WTC11 (cell line): ENCODE measurements at regions not wholly inside any gene's neighbourhood (a gene's known extent, or its start where the extent isn't known, plus 50 kb on each side); places are given as distances from the start of the nearest gene placed in this dataset.

Source experiments
- ATAC-seq: fragments of 200-7000 bp; cut with Tn5 transposase; 2 replicates; pipeline ENCODE4 v1.10.0; 2021; ENCODE audit warnings: mild to moderate bottlenecking, moderate library complexity
- CTCF ChIA-PET: fragments of 300-600 bp; sonication (Branson Sonifier 250); formaldehyde crosslinking; loops from one replicate; lab custom pipeline; 2021; ENCODE audit warnings: antibody characterized with exemption; lab: Charles Lee
- POLR2A ChIA-PET: fragments of 350-600 bp; sonication (Branson Sonifier 250); formaldehyde crosslinking; loops from one replicate; lab custom pipeline; 2021; ENCODE audit warnings: antibody characterized with exemption; lab: Charles Lee
- DNase-seq: peaks from one replicate; pipeline ENCODE4 v3.0.0; 2021; ENCODE audit warnings: low spot score
- H3K27ac Mint-ChIP-seq: 2 replicates; pipeline ENCODE4 v1.8.0; 2021; ENCODE audit warnings: mixed read lengths
- H3K27me3 Mint-ChIP-seq: 2 replicates; pipeline ENCODE4 v1.8.0; 2021; ENCODE audit warnings: low read depth, mild to moderate bottlenecking, moderate library complexity, mixed read lengths
- H3K36me3 Mint-ChIP-seq: 2 replicates; pipeline ENCODE4 v1.8.0; 2021; ENCODE audit warnings: mixed read lengths
- H3K4me1 Mint-ChIP-seq: 2 replicates; pipeline ENCODE4 v1.8.0; 2022; ENCODE audit warnings: mixed read lengths
- H3K4me3 Mint-ChIP-seq: 2 replicates; pipeline ENCODE4 v1.8.0; 2021; ENCODE audit warnings: mild to moderate bottlenecking, moderate library complexity, mixed read lengths
- H3K9me3 Mint-ChIP-seq: 2 replicates; pipeline ENCODE4 v1.8.0; 2021; ENCODE audit warnings: mixed read lengths
- ATF1 ChIP-seq: sonication (generic); formaldehyde crosslinking; IDR thresholded peaks from 2 replicates; pipeline ENCODE4 v1.8.1; 2023; ENCODE audit warnings: mild to moderate bottlenecking, moderate library complexity, missing genetic modification reagents
- CREM ChIP-seq: sonication (generic); formaldehyde crosslinking; IDR thresholded peaks from 2 replicates; pipeline ENCODE4 v1.8.1; 2022; ENCODE audit warnings: mild to moderate bottlenecking, missing genetic modification reagents, moderate library complexity
- ELF4 ChIP-seq: sonication (generic); formaldehyde crosslinking; IDR thresholded peaks from 2 replicates; pipeline ENCODE4 v1.8.1; 2022; ENCODE audit warnings: low read depth, mild to moderate bottlenecking, moderate library complexity, missing genetic modification reagents
- ESRRA ChIP-seq: sonication (generic); formaldehyde crosslinking; IDR thresholded peaks from 2 replicates; pipeline ENCODE4 v1.8.1; 2022; ENCODE audit warnings: mild to moderate bottlenecking, missing genetic modification reagents, borderline replicate concordance
- ETV6 ChIP-seq: sonication (generic); formaldehyde crosslinking; IDR thresholded peaks from 2 replicates; pipeline ENCODE4 v1.8.1; 2022; ENCODE audit warnings: mild to moderate bottlenecking, missing genetic modification reagents
- GABPB1 ChIP-seq: sonication (generic); formaldehyde crosslinking; IDR thresholded peaks from 2 replicates; pipeline ENCODE4 v1.8.1; 2023; ENCODE audit warnings: mild to moderate bottlenecking, missing genetic modification reagents
- KAT7 ChIP-seq: sonication (generic); formaldehyde crosslinking; IDR thresholded peaks from 2 replicates; pipeline ENCODE4 v1.8.1; 2023; ENCODE audit warnings: missing genetic modification reagents, mild to moderate bottlenecking, borderline replicate concordance
- NR2C2 ChIP-seq: sonication (generic); formaldehyde crosslinking; IDR thresholded peaks from 2 replicates; pipeline ENCODE4 v1.8.0; 2022; ENCODE audit warnings: mild to moderate bottlenecking, missing genetic modification reagents
- OVOL2 ChIP-seq: fragments of 250-450 bp; sonication (Bioruptor Pico); IDR thresholded peaks from 2 replicates; pipeline ENCODE4 v1.9.0; 2021; ENCODE audit warnings: mild to moderate bottlenecking, borderline replicate concordance
- ZNF219 ChIP-seq: sonication (generic); formaldehyde crosslinking; IDR thresholded peaks from 2 replicates; pipeline ENCODE4 v1.8.0; 2023; ENCODE audit warnings: missing genetic modification reagents, mild to moderate bottlenecking, borderline replicate concordance
- TF ChIP-seq, protein P1 (sequence below): sonication (generic); formaldehyde crosslinking; IDR thresholded peaks from 2 replicates; pipeline ENCODE4 v1.8.0; 2022; ENCODE audit warnings: mild to moderate bottlenecking, missing genetic modification reagents
- TF ChIP-seq, protein P2 (sequence below): sonication (generic); formaldehyde crosslinking; IDR thresholded peaks from 2 replicates; pipeline ENCODE4 v1.8.0; 2022; ENCODE audit warnings: mild to moderate bottlenecking, missing genetic modification reagents
- TF ChIP-seq, protein P3 (sequence below): sonication (generic); formaldehyde crosslinking; IDR thresholded peaks from 2 replicates; pipeline ENCODE4 v1.8.1; 2023; ENCODE audit warnings: mild to moderate bottlenecking, missing genetic modification reagents, moderate library complexity
- TF ChIP-seq, protein P4 (sequence below): sonication (generic); formaldehyde crosslinking; IDR thresholded peaks from 2 replicates; pipeline ENCODE4 v1.8.1; 2022; ENCODE audit warnings: mild to moderate bottlenecking, moderate library complexity, missing genetic modification reagents
- TF ChIP-seq, protein P5 (sequence below): sonication (generic); formaldehyde crosslinking; IDR thresholded peaks from 2 replicates; pipeline ENCODE4 v1.8.0; 2023; ENCODE audit warnings: mild to moderate bottlenecking, missing genetic modification reagents
- TF ChIP-seq, protein P6 (sequence below): sonication (generic); formaldehyde crosslinking; conservative IDR thresholded peaks from 2 replicates; pipeline ENCODE4 v1.8.1; 2022; ENCODE audit warnings: mild to moderate bottlenecking, missing genetic modification reagents
- TF ChIP-seq, protein P7 (sequence below): sonication (generic); formaldehyde crosslinking; IDR thresholded peaks from 2 replicates; pipeline ENCODE4 v1.8.1; 2022; ENCODE audit warnings: mild to moderate bottlenecking, missing genetic modification reagents, moderate library complexity, borderline replicate concordance
- TF ChIP-seq, protein P8 (sequence below): sonication (generic); formaldehyde crosslinking; IDR thresholded peaks from 2 replicates; pipeline ENCODE4 v1.8.0; 2022; ENCODE audit warnings: mild to moderate bottlenecking, missing genetic modification reagents
- TF ChIP-seq, protein P9 (sequence below): fragments of 250-450 bp; sonication (Bioruptor Pico); conservative IDR thresholded peaks from 2 replicates; pipeline ENCODE4 v1.9.0; 2021; ENCODE audit warnings: mild to moderate bottlenecking

DNA sequence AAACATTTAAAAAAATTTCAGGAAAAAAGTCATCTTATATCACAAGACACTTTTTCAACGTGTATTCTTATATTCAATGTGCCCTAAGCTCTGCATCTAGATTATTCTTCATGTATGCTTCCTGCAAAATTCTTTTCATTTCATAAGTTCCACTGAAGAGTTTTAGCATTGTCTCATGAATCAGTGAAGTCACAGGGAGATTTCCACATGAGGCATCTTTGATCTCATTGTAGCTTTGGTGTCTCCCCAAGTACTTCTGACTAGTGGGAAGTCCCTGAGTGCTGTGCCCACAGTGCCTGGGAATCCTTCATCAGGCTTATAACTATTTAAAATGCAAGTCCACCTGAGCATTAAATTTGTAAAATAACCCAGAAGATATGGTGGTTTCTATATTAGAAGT, 123.8 kb downstream of the MAD2L1 start:
- TF ChIP-seq, protein P1, sequence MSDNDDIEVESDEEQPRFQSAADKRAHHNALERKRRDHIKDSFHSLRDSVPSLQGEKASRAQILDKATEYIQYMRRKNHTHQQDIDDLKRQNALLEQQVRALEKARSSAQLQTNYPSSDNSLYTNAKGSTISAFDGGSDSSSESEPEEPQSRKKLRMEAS (CRISPR knock-in tag) = no peak
- TF ChIP-seq ELF4 (CRISPR knock-in tag) = no peak
- TF ChIP-seq GABPB1 (CRISPR knock-in tag) = no peak
- no peak for TF ChIP-seq CREM (CRISPR knock-in tag)
- TF ChIP-seq ETV6 (CRISPR knock-in tag) = no peak
- no peak for TF ChIP-seq NR2C2 (CRISPR knock-in tag)
- TF ChIP-seq, protein P2, sequence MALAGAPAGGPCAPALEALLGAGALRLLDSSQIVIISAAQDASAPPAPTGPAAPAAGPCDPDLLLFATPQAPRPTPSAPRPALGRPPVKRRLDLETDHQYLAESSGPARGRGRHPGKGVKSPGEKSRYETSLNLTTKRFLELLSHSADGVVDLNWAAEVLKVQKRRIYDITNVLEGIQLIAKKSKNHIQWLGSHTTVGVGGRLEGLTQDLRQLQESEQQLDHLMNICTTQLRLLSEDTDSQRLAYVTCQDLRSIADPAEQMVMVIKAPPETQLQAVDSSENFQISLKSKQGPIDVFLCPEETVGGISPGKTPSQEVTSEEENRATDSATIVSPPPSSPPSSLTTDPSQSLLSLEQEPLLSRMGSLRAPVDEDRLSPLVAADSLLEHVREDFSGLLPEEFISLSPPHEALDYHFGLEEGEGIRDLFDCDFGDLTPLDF (CRISPR knock-in tag) = no peak
- no peak for TF ChIP-seq KAT7 (CRISPR knock-in tag)
- TF ChIP-seq, protein P3, sequence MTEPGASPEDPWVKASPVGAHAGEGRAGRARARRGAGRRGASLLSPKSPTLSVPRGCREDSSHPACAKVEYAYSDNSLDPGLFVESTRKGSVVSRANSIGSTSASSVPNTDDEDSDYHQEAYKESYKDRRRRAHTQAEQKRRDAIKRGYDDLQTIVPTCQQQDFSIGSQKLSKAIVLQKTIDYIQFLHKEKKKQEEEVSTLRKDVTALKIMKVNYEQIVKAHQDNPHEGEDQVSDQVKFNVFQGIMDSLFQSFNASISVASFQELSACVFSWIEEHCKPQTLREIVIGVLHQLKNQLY (CRISPR knock-in tag) = no peak
- TF ChIP-seq, protein P4, sequence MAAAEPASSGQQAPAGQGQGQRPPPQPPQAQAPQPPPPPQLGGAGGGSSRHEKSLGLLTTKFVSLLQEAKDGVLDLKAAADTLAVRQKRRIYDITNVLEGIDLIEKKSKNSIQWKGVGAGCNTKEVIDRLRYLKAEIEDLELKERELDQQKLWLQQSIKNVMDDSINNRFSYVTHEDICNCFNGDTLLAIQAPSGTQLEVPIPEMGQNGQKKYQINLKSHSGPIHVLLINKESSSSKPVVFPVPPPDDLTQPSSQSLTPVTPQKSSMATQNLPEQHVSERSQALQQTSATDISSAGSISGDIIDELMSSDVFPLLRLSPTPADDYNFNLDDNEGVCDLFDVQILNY (CRISPR knock-in tag) = no peak
- TF ChIP-seq, protein P5, sequence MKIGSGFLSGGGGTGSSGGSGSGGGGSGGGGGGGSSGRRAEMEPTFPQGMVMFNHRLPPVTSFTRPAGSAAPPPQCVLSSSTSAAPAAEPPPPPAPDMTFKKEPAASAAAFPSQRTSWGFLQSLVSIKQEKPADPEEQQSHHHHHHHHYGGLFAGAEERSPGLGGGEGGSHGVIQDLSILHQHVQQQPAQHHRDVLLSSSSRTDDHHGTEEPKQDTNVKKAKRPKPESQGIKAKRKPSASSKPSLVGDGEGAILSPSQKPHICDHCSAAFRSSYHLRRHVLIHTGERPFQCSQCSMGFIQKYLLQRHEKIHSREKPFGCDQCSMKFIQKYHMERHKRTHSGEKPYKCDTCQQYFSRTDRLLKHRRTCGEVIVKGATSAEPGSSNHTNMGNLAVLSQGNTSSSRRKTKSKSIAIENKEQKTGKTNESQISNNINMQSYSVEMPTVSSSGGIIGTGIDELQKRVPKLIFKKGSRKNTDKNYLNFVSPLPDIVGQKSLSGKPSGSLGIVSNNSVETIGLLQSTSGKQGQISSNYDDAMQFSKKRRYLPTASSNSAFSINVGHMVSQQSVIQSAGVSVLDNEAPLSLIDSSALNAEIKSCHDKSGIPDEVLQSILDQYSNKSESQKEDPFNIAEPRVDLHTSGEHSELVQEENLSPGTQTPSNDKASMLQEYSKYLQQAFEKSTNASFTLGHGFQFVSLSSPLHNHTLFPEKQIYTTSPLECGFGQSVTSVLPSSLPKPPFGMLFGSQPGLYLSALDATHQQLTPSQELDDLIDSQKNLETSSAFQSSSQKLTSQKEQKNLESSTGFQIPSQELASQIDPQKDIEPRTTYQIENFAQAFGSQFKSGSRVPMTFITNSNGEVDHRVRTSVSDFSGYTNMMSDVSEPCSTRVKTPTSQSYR (CRISPR knock-in tag) = no peak
- no peak for TF ChIP-seq OVOL2 (CRISPR knock-in tag)
- TF ChIP-seq, protein P6, sequence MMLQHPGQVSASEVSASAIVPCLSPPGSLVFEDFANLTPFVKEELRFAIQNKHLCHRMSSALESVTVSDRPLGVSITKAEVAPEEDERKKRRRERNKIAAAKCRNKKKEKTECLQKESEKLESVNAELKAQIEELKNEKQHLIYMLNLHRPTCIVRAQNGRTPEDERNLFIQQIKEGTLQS (CRISPR knock-in tag) = no peak
- TF ChIP-seq ATF1 (CRISPR knock-in tag) = no peak
- no peak for TF ChIP-seq ESRRA (CRISPR knock-in tag)
- TF ChIP-seq, protein P7, sequence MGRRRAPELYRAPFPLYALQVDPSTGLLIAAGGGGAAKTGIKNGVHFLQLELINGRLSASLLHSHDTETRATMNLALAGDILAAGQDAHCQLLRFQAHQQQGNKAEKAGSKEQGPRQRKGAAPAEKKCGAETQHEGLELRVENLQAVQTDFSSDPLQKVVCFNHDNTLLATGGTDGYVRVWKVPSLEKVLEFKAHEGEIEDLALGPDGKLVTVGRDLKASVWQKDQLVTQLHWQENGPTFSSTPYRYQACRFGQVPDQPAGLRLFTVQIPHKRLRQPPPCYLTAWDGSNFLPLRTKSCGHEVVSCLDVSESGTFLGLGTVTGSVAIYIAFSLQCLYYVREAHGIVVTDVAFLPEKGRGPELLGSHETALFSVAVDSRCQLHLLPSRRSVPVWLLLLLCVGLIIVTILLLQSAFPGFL (CRISPR knock-in tag) = no peak
- no peak for TF ChIP-seq ZNF219 (CRISPR knock-in tag)
- TF ChIP-seq, protein P8, sequence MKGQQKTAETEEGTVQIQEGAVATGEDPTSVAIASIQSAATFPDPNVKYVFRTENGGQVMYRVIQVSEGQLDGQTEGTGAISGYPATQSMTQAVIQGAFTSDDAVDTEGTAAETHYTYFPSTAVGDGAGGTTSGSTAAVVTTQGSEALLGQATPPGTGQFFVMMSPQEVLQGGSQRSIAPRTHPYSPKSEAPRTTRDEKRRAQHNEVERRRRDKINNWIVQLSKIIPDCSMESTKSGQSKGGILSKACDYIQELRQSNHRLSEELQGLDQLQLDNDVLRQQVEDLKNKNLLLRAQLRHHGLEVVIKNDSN (CRISPR knock-in tag) = no peak
- TF ChIP-seq, protein P9, sequence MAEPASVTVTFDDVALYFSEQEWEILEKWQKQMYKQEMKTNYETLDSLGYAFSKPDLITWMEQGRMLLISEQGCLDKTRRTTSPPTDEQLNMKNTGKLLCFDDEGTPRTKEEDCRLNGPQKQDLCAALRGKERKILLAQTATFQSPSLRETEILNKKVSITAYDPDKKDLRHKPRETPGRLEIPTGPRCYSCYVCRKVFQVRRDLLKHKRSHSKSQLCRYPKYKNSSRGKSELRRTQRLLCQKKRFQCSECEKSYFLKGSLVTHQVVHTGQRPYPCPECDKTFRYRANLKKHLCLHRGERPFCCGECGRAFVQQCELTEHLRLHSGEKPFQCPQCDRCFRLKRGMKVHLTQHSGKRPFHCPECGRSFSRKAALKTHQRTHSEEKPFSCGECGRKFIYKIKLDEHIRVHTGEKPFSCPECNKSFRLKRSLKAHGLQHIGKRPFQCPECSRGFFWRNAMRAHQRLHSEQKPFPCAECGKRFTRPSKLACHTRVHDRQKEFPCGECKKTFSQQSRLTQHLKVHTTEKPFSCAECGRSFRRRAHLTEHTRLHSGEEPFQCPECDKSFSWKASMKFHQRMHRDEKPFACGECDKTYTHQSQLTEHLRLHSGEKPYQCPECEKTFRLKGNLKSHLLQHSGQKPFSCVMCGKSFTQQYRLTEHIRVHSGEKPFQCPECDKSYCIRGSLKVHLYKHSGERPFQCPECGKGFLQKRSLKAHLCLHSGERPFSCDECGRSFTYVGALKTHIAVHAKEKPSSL = no peak
- TF ChIP-seq, all 79 proteins: peak for 0
- Mint-ChIP-seq H3K27me3 (no peaks in the 10 kb centered on the region), H3K27ac (no peak overlapping the region), H3K4me3 (no peak overlapping the region), H3K4me1 (no peaks in the 10 kb centered on the region), H3K9me3 (no peaks in the 10 kb centered on the region), H3K36me3 (no peaks in the 10 kb centered on the region)
- CTCF ChIA-PET = no interaction called here
- ATAC-seq (no peak), DNase-seq (no peak)
- POLR2A ChIA-PET = no interaction called here
